ENCODE measurements at regions not wholly inside any gene's neighbourhood (a gene's known extent, or its start where the extent isn't known, plus 50 kb on each side); places are given as distances from the start of the nearest gene placed in this dataset.

- no peaks in the 10 kb centered on the region for H3K9me3 ChIP-seq (ENCODE audit: low read depth)
- no peaks in the 10 kb centered on the region for H3K9me2 ChIP-seq (ENCODE audit: insufficient read depth)
- H3K4me3 ChIP-seq = no peak overlapping the region
- H2AFZ ChIP-seq = no peak overlapping the region
- no peaks in the 10 kb centered on the region for H4K20me1 ChIP-seq (ENCODE audit: insufficient read depth)
- H3K9ac ChIP-seq = no peak overlapping the region
- H3K36me3 ChIP-seq (ENCODE audit: low read depth) = no peaks in the 10 kb centered on the region
- WGBS, 2 experiments (ENCODE audit: low coverage in 1 of 2, low lambda C conversion rate in 2 of 2, missing lambda C conversion rate in 2 of 2) = 23 to 27% methylated on average over 2 of the region's 2 CpGs
- TF ChIP-seq EZH2 (IDR thresholded peaks at IDR 0.05; ENCODE audit: insufficient read depth, poor library complexity, severe bottlenecking) (no peak), EZH2phosphoT487 (IDR thresholded peaks at IDR 0.05; ENCODE audit: insufficient read depth, low read depth) (no peak)
- DNase-seq = no peak
- H3K27me3 ChIP-seq (replicated peaks; ENCODE audit: insufficient read depth) = 0 out of 2 replicates have a peak, but pooled peaks cover 4% of the 10 kb centered on the region
- H3K4me1 ChIP-seq (ENCODE audit: insufficient read depth) = no peaks in the 10 kb centered on the region
- no peak overlapping the region for H3K27ac ChIP-seq
- no peaks in the 10 kb centered on the region for H3K79me2 ChIP-seq (ENCODE audit: insufficient read depth)
- H3K4me2 ChIP-seq (ENCODE audit: unreplicated experiment) = no peak overlapping the region
- in situ Hi-C loops (cut with MboI) = no loop called here
- no peaks in the 10 kb centered on the region for H3F3A ChIP-seq (ENCODE audit: insufficient read depth)
Observed at GRCh38 chr2:58796239-58796910, 555.2 kb upstream of the FANCL start.

- Histone ChIP-seq H3K4me2 (ENCODE audit: unreplicated experiment) (no peak overlapping the region), H3K4me3 (no peak overlapping the region), H3K4me1 (ENCODE audit: insufficient read depth) (no peaks in the 10 kb centered on the region), H3F3A (ENCODE audit: insufficient read depth) (no peaks in the 10 kb centered on the region), H3K9me3 (ENCODE audit: low read depth) (no peaks in the 10 kb centered on the region), H3K79me2 (ENCODE audit: insufficient read depth) (no peaks in the 10 kb centered on the region), H3K27me3 (replicated peaks; ENCODE audit: insufficient read depth) (0 out of 2 replicates have a peak, but pooled peaks cover 4% of the 10 kb centered on the region), H3K9ac (no peak overlapping the region), H3K27ac (no peak overlapping the region), H3K36me3 (ENCODE audit: low read depth) (no peaks in the 10 kb centered on the region), H3K9me2 (ENCODE audit: insufficient read depth) (no peaks in the 10 kb centered on the region), H2AFZ (no peak overlapping the region), H4K20me1 (ENCODE audit: insufficient read depth) (no peaks in the 10 kb centered on the region)
- in situ Hi-C loops (cut with MboI) = no loop called here
- TF ChIP-seq EZH2phosphoT487 (IDR thresholded peaks at IDR 0.05; ENCODE audit: insufficient read depth, low read depth) (no peak), EZH2 (IDR thresholded peaks at IDR 0.05; ENCODE audit: insufficient read depth, poor library complexity, severe bottlenecking) (no peak)
- DNase-seq = no peak
Observed at GRCh38 chr2:58794916-58795315, 553.8 kb upstream of the FANCL start.

- no peaks in the 10 kb centered on the region for H3K9me2 ChIP-seq (ENCODE audit: insufficient read depth)
- 22 to 33% methylated on average over 1 of the region's 1 CpG for WGBS, 2 experiments (ENCODE audit: low coverage in 1 of 2, low lambda C conversion rate in 2 of 2, missing lambda C conversion rate in 2 of 2)
Observed at GRCh38 chr2:58794103-58794502, 553.0 kb upstream of the FANCL start.

GRCh38 chr2:58788402-58788801, 547.3 kb upstream of the FANCL start:
- Histone ChIP-seq H3K9me3 (ENCODE audit: low read depth) (no peaks in the 10 kb centered on the region), H3K27me3 (replicated peaks; ENCODE audit: insufficient read depth) (0 out of 2 replicates have a peak, but pooled peaks cover 7% of the 10 kb centered on the region), H3K79me2 (ENCODE audit: insufficient read depth) (no peaks in the 10 kb centered on the region), H3K4me1 (ENCODE audit: insufficient read depth) (no peaks in the 10 kb centered on the region), H3K27ac (no peak overlapping the region), H3K9ac (no peak overlapping the region), H3K36me3 (ENCODE audit: low read depth) (no peaks in the 10 kb centered on the region), H4K20me1 (ENCODE audit: insufficient read depth) (no peaks in the 10 kb centered on the region), H3F3A (ENCODE audit: insufficient read depth) (no peaks in the 10 kb centered on the region), H3K4me3 (no peak overlapping the region), H3K4me2 (ENCODE audit: unreplicated experiment) (no peak overlapping the region), H3K9me2 (ENCODE audit: insufficient read depth) (no peaks in the 10 kb centered on the region), H2AFZ (no peak overlapping the region)
- in situ Hi-C loops (cut with MboI) = no loop called here
- TF ChIP-seq EZH2phosphoT487 (IDR thresholded peaks at IDR 0.05; ENCODE audit: insufficient read depth, low read depth) (no peak), EZH2 (IDR thresholded peaks at IDR 0.05; ENCODE audit: insufficient read depth, poor library complexity, severe bottlenecking) (no peak)
- 89 to 96% methylated on average over 1 of the region's 1 CpG for WGBS, 2 experiments (ENCODE audit: low coverage in 1 of 2, low lambda C conversion rate in 2 of 2, missing lambda C conversion rate in 2 of 2)
- DNase-seq = peak; percentile 14

More at GRCh38 chr2:58794103-58794502, 553.0 kb upstream of the FANCL start:
- no peaks in the 10 kb centered on the region for H3K79me2 ChIP-seq (ENCODE audit: insufficient read depth)
- no peaks in the 10 kb centered on the region for H3K4me1 ChIP-seq (ENCODE audit: insufficient read depth)
- no peak overlapping the region for H3K27ac ChIP-seq
- H3K36me3 ChIP-seq (ENCODE audit: low read depth) = no peaks in the 10 kb centered on the region
- DNase-seq = no peak
- H4K20me1 ChIP-seq (ENCODE audit: insufficient read depth) = no peaks in the 10 kb centered on the region
- H3K4me3 ChIP-seq = no peak overlapping the region
- H2AFZ ChIP-seq = no peak overlapping the region
- no peaks in the 10 kb centered on the region for H3F3A ChIP-seq (ENCODE audit: insufficient read depth)
- no peak overlapping the region for H3K4me2 ChIP-seq (ENCODE audit: unreplicated experiment)
- H3K9ac ChIP-seq = no peak overlapping the region
- H3K9me3 ChIP-seq (ENCODE audit: low read depth) = no peaks in the 10 kb centered on the region
- no peak for TF ChIP-seq EZH2 (IDR thresholded peaks at IDR 0.05; ENCODE audit: insufficient read depth, poor library complexity, severe bottlenecking)
- no peak for TF ChIP-seq EZH2phosphoT487 (IDR thresholded peaks at IDR 0.05; ENCODE audit: insufficient read depth, low read depth)
- 0 out of 2 replicates have a peak, but pooled peaks cover 4% of the 10 kb centered on the region for H3K27me3 ChIP-seq (replicated peaks; ENCODE audit: insufficient read depth)
- in situ Hi-C loops (cut with MboI) = no loop called here

Data from GM23248 (cell line).